ENCODE measurements at regions not wholly inside any gene's neighbourhood (a gene's known extent, or its start where the extent isn't known, plus 50 kb on each side); places are given as distances from the start of the nearest gene placed in this dataset.

DNA sequence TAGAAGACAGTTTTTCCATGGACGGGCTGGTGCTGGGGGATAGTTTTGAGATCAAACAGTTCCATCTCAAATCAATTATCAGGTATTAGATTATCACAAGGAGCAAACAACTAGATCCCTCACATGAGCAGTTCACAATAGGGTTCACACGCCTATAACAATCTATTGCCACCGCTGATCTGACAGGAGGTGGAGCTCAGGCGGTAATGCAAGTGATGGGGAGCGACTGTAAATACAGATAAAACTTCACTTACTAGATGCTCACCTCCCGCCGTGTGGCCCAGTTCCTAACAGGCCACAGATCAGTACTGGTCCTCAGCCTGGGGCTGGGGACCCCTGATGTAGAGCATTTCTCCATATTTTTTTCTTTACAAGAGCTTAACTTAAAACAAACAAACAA lies 203.6 kb downstream of the CDH7 start:
- no peaks in the 10 kb centered on the region for H3K27me3 ChIP-seq (ENCODE audit: insufficient read depth, low read length)
- no peak overlapping the region for H2AFZ ChIP-seq (ENCODE audit: insufficient read depth, low read length, poor library complexity)
- H3K4ac ChIP-seq (ENCODE audit: low read depth, low read length): no peak overlapping the region
- no peaks in the 10 kb centered on the region for H3K9me3 ChIP-seq (ENCODE audit: insufficient read depth, low read depth, low read length)
- H3K27ac ChIP-seq (ENCODE audit: low read depth, low read length): no peak overlapping the region
- H3K4me2 ChIP-seq (ENCODE audit: low read length): no peak overlapping the region
- H4K91ac ChIP-seq (ENCODE audit: low read depth, low read length): no peak overlapping the region
- H4K12ac ChIP-seq (ENCODE audit: low read depth, low read length): no peak overlapping the region
- no peaks in the 10 kb centered on the region for H3K4me1 ChIP-seq (ENCODE audit: control insufficient read depth in 1 of 2, insufficient read depth in 2 of 2, low read length in 2 of 2)
- H3K23ac ChIP-seq (ENCODE audit: low read length): no peak overlapping the region
- H2AK5ac ChIP-seq (ENCODE audit: low read length): no peak overlapping the region
- H3K18ac ChIP-seq (ENCODE audit: low read length): no peak overlapping the region
- no CpG with 5 or more reads among the region's 7 CpGs for WGBS (ENCODE audit: extremely low coverage, insufficient coverage, insufficient read length)
- H3K9ac ChIP-seq (ENCODE audit: low read length): no peak overlapping the region
- no peak overlapping the region for H2BK12ac ChIP-seq (ENCODE audit: low read length)
- H3K14ac ChIP-seq (ENCODE audit: low read length): no peak overlapping the region
- H2BK120ac ChIP-seq (ENCODE audit: insufficient read depth, low read length, poor library complexity): no peak overlapping the region
- H3K36me3 ChIP-seq (ENCODE audit: control insufficient read depth in 1 of 2, insufficient read depth in 2 of 2, low read length in 2 of 2): no peaks in the 10 kb centered on the region
- no peaks in the 10 kb centered on the region for H3K79me2 ChIP-seq (ENCODE audit: control insufficient read depth, insufficient read depth, low read length, poor library complexity)
- no peak for DNase-seq
- no peaks in the 10 kb centered on the region for H3K79me1 ChIP-seq (ENCODE audit: low read length)
- H4K8ac ChIP-seq (ENCODE audit: low read depth, low read length): no peak overlapping the region
- no peak overlapping the region for H3K4me3 ChIP-seq (ENCODE audit: low read depth, low read length)
- no peak overlapping the region for H2BK5ac ChIP-seq (ENCODE audit: low read depth, low read length, poor library complexity)

DNA sequence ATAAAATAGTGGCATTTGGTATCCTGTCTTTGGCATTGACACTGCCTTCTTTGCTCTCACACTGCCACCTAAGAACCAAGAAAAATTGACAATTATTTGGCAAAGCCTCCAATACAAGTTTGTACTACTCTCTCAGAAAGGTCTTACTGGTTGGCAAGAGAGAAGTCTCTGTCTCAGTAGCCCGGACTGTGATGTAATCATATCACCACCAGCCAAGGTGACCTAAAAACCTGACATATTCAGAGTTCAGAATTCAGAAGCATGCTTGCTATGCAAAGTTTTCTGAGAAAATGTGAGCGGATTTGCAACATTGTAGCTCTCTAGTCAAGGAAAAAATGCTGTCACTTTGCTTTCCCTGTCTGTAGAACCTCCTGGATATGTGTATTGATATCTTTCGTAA lies 196.0 kb downstream of the CDH7 start:
- no peak overlapping the region for H2BK120ac ChIP-seq (ENCODE audit: insufficient read depth, low read length, poor library complexity)
- H3K4me1 ChIP-seq (ENCODE audit: control insufficient read depth in 1 of 2, insufficient read depth in 2 of 2, low read length in 2 of 2): no peaks in the 10 kb centered on the region
- no peak overlapping the region for H3K9ac ChIP-seq (ENCODE audit: low read length)
- no peak overlapping the region for H2AFZ ChIP-seq (ENCODE audit: insufficient read depth, low read length, poor library complexity)
- H4K12ac ChIP-seq (ENCODE audit: low read depth, low read length): no peak overlapping the region
- H3K14ac ChIP-seq (ENCODE audit: low read length): no peak overlapping the region
- H3K23ac ChIP-seq (ENCODE audit: low read length): no peak overlapping the region
- peak in 1 of 2 donors; percentile 27 for DNase-seq
- WGBS (ENCODE audit: extremely low coverage, insufficient coverage, insufficient read length): no CpG with 5 or more reads among the region's 3 CpGs
- H3K4me3 ChIP-seq (ENCODE audit: low read depth, low read length): no peak overlapping the region
- no peak overlapping the region for H3K4me2 ChIP-seq (ENCODE audit: low read length)
- no peak overlapping the region for H3K27ac ChIP-seq (ENCODE audit: low read depth, low read length)
- H3K18ac ChIP-seq (ENCODE audit: low read length): no peak overlapping the region
- H2BK12ac ChIP-seq (ENCODE audit: low read length): no peak overlapping the region
- H3K79me1 ChIP-seq (ENCODE audit: low read length): no peaks in the 10 kb centered on the region
- no peaks in the 10 kb centered on the region for H3K9me3 ChIP-seq (ENCODE audit: insufficient read depth, low read depth, low read length)
- H4K8ac ChIP-seq (ENCODE audit: low read depth, low read length): no peak overlapping the region
- H3K4ac ChIP-seq (ENCODE audit: low read depth, low read length): no peak overlapping the region
- H3K27me3 ChIP-seq (ENCODE audit: insufficient read depth, low read length): no peaks in the 10 kb centered on the region
- no peak overlapping the region for H2AK5ac ChIP-seq (ENCODE audit: low read length)
- H2BK5ac ChIP-seq (ENCODE audit: low read depth, low read length, poor library complexity): no peak overlapping the region
- H3K79me2 ChIP-seq (ENCODE audit: control insufficient read depth, insufficient read depth, low read length, poor library complexity): no peaks in the 10 kb centered on the region
- no peaks in the 10 kb centered on the region for H3K36me3 ChIP-seq (ENCODE audit: control insufficient read depth in 1 of 2, insufficient read depth in 2 of 2, low read length in 2 of 2)
- H4K91ac ChIP-seq (ENCODE audit: low read depth, low read length): no peak overlapping the region

DNA sequence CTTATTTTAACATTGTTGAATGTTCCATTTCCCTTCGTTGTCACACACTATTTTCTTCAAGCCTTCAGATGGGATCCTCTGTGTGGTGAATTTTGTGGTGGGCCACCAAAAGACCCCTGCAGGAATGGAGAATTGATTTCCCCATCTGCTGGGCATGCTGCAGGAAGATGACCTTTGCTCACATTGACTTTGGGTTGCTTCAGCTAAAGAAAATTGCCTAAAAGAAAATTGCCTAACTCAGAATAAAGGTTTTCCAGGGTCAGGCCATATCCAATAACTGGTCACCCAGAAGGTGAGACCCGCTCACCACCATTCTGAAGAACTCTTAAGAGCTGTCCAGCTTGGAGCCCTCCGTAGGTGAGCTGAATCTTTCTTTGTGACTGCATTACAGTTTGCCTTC lies 192.5 kb downstream of the CDH7 start:
- no peak overlapping the region for H2BK5ac ChIP-seq (ENCODE audit: low read depth, low read length, poor library complexity)
- H3K9me3 ChIP-seq (ENCODE audit: insufficient read depth, low read depth, low read length): no peaks in the 10 kb centered on the region
- no peak overlapping the region for H3K27ac ChIP-seq (ENCODE audit: low read depth, low read length)
- H2BK120ac ChIP-seq (ENCODE audit: insufficient read depth, low read length, poor library complexity): no peak overlapping the region
- H4K8ac ChIP-seq (ENCODE audit: low read depth, low read length): no peak overlapping the region
- no peaks in the 10 kb centered on the region for H3K79me1 ChIP-seq (ENCODE audit: low read length)
- H3K4me2 ChIP-seq (ENCODE audit: low read length): no peak overlapping the region
- H3K14ac ChIP-seq (ENCODE audit: low read length): no peak overlapping the region
- DNase-seq: no peak
- H4K91ac ChIP-seq (ENCODE audit: low read depth, low read length): no peak overlapping the region
- H2BK12ac ChIP-seq (ENCODE audit: low read length): no peak overlapping the region
- H3K27me3 ChIP-seq (ENCODE audit: insufficient read depth, low read length): no peaks in the 10 kb centered on the region
- no peaks in the 10 kb centered on the region for H3K79me2 ChIP-seq (ENCODE audit: control insufficient read depth, insufficient read depth, low read length, poor library complexity)
- no peak overlapping the region for H2AFZ ChIP-seq (ENCODE audit: insufficient read depth, low read length, poor library complexity)
- H4K12ac ChIP-seq (ENCODE audit: low read depth, low read length): no peak overlapping the region
- H3K18ac ChIP-seq (ENCODE audit: low read length): no peak overlapping the region
- no peak overlapping the region for H2AK5ac ChIP-seq (ENCODE audit: low read length)
- no peak overlapping the region for H3K4ac ChIP-seq (ENCODE audit: low read depth, low read length)
- no peak overlapping the region for H3K23ac ChIP-seq (ENCODE audit: low read length)
- H3K36me3 ChIP-seq (ENCODE audit: control insufficient read depth in 1 of 2, insufficient read depth in 2 of 2, low read length in 2 of 2): no peaks in the 10 kb centered on the region
- H3K4me3 ChIP-seq (ENCODE audit: low read depth, low read length): no peak overlapping the region
- H3K9ac ChIP-seq (ENCODE audit: low read length): no peak overlapping the region
- H3K4me1 ChIP-seq (ENCODE audit: control insufficient read depth in 1 of 2, insufficient read depth in 2 of 2, low read length in 2 of 2): no peaks in the 10 kb centered on the region
- no CpG with 5 or more reads among the region's 3 CpGs for WGBS (ENCODE audit: extremely low coverage, insufficient coverage, insufficient read length)

DNA sequence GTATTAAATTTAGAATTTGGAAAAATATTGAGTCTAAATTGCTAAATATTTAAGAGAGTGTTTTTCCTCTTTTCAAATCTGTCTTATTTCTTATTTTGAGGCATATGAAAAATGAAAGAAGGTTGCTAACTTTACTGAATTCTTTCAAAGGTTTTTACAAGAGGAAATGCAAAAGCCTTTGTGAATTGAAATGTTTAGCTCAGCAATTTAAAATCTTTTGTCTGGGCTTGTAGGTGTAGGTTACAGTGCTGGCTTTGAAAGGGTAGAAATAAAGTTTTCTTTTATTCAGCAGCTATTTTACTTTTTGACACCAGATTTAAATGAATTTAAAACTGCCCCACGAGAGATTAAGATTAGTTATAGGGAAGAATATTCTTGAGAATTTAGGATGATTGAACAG lies 192.0 kb downstream of the CDH7 start:
- Histone ChIP-seq H3K27ac (ENCODE audit: low read depth, low read length) (no peak overlapping the region), H3K4ac (ENCODE audit: low read depth, low read length) (no peak overlapping the region), H3K36me3 (ENCODE audit: control insufficient read depth in 1 of 2, insufficient read depth in 2 of 2, low read length in 2 of 2) (no peaks in the 10 kb centered on the region), H3K79me1 (ENCODE audit: low read length) (no peaks in the 10 kb centered on the region), H2BK120ac (ENCODE audit: insufficient read depth, low read length, poor library complexity) (no peak overlapping the region), H2AK5ac (ENCODE audit: low read length) (no peak overlapping the region), H3K18ac (ENCODE audit: low read length) (no peak overlapping the region), H4K8ac (ENCODE audit: low read depth, low read length) (no peak overlapping the region), H3K4me2 (ENCODE audit: low read length) (no peak overlapping the region), H3K14ac (ENCODE audit: low read length) (no peak overlapping the region), H3K4me1 (ENCODE audit: control insufficient read depth in 1 of 2, insufficient read depth in 2 of 2, low read length in 2 of 2) (no peaks in the 10 kb centered on the region), H4K91ac (ENCODE audit: low read depth, low read length) (no peak overlapping the region), H3K9me3 (ENCODE audit: insufficient read depth, low read depth, low read length) (no peaks in the 10 kb centered on the region), H2AFZ (ENCODE audit: insufficient read depth, low read length, poor library complexity) (no peak overlapping the region), H4K12ac (ENCODE audit: low read depth, low read length) (no peak overlapping the region), H3K23ac (ENCODE audit: low read length) (no peak overlapping the region), H2BK12ac (ENCODE audit: low read length) (no peak overlapping the region), H3K4me3 (ENCODE audit: low read depth, low read length) (no peak overlapping the region), H3K79me2 (ENCODE audit: control insufficient read depth, insufficient read depth, low read length, poor library complexity) (no peaks in the 10 kb centered on the region), H3K9ac (ENCODE audit: low read length) (no peak overlapping the region), H2BK5ac (ENCODE audit: low read depth, low read length, poor library complexity) (no peak overlapping the region), H3K27me3 (ENCODE audit: insufficient read depth, low read length) (no peaks in the 10 kb centered on the region)
- WGBS (ENCODE audit: extremely low coverage, insufficient coverage, insufficient read length): no CpG with 5 or more reads among the region's 1 CpG
- DNase-seq: no peak
